B cell (primary cell): ENCODE measurements at regions not wholly inside any gene's neighbourhood (a gene's known extent, or its start where the extent isn't known, plus 50 kb on each side); places are given as distances from the start of the nearest gene placed in this dataset.

Experiments
- ATAC-seq: fragments of 200-7000 bp; cut with Tn5 transposase; one replicate; pipeline ENCODE4 v1.10.0; 2021; ENCODE audit warnings: low read depth, mild to moderate bottlenecking, moderate number of reproducible peaks, moderate library complexity
- CTCF ChIA-PET: fragments of 350-600 bp; sonication (Branson Sonifier 250); formaldehyde crosslinking; loops from one replicate; lab custom pipeline; 2021; ENCODE audit warnings: antibody characterized with exemption, inconsistent platforms; lab: Charles Lee
- POLR2A ChIA-PET: fragments of 350-600 bp; sonication (Branson Sonifier 250); formaldehyde crosslinking; loops from one replicate; lab custom pipeline; 2021; ENCODE audit warnings: antibody characterized with exemption; lab: Charles Lee
- DNase-seq: peaks from one replicate; pipeline ENCODE4 v3.0.0; 2013
- H2AFZ ChIP-seq: 2 replicates; pipeline ENCODE4 v1.6.1; 2012; ENCODE audit warnings: mild to moderate bottlenecking, low read depth, low read length; ENCODE audit not compliant: insufficient read depth, poor library complexity, severe bottlenecking
- H3K27ac ChIP-seq, 2 donors: 1 replicate in 1 of 2; 2 replicates in 1 of 2; pipeline ENCODE4 v1.5.1; 2012 to 2013; ENCODE audit warnings: low read length in 2 of 2, mild to moderate bottlenecking in 2 of 2, moderate library complexity in 1 of 2
- H3K27me3 ChIP-seq, 4 experiments: fragments of 200-600 bp in 1 of 4; sonication (generic) in 1 of 4; replicated peaks in 1 of 4; 1 replicate in 2 of 4; 2 replicates in 2 of 4; pipeline versions ENCODE4 v1.6.1 to v1.7.0; 2013 to 2016; ENCODE audit warnings: low read length in 3 of 4, mild to moderate bottlenecking in 2 of 4, mixed read lengths in 1 of 4, moderate library complexity in 1 of 4; ENCODE audit not compliant: insufficient read depth in 4 of 4, control insufficient read depth in 3 of 4; ENCODE audit errors: control extremely low read depth in 1 of 4
- H3K36me3 ChIP-seq, 2 experiments: replicated peaks in 1 of 2; 1 replicate in 1 of 2; 2 replicates in 1 of 2; pipeline versions ENCODE4 v1.6.1 to v1.7.1; 2013; ENCODE audit warnings: low read length in 1 of 2; ENCODE audit not compliant: insufficient read depth in 2 of 2, control insufficient read depth in 1 of 2; ENCODE audit errors: control extremely low read depth in 1 of 2, extremely low read depth in 1 of 2
- H3K4me1 ChIP-seq, 2 donors: fragments of 200-600 bp in 1 of 2; sonication (generic) in 1 of 2; 1 replicate in 1 of 2; 2 replicates in 1 of 2; pipeline versions ENCODE4 v1.5.1 to v1.6.1; 2013 to 2017; ENCODE audit warnings: low read length in 2 of 2; ENCODE audit not compliant: control insufficient read depth in 2 of 2, insufficient read depth in 2 of 2
- H3K4me2 ChIP-seq: replicated peaks from 2 replicates; pipeline ENCODE3; 2012; ENCODE audit warnings: mild to moderate bottlenecking, low read depth, low read length; ENCODE audit not compliant: poor library complexity, severe bottlenecking
- H3K4me3 ChIP-seq, 5 experiments: fragments of 200-600 bp in 1 of 5; sonication (generic) in 1 of 5; 1 replicate in 3 of 5; 2 replicates in 2 of 5; pipeline versions ENCODE4 v1.5.1 to v1.7.0; 2011 to 2016; ENCODE audit warnings: low read length in 4 of 5, mild to moderate bottlenecking in 4 of 5, low read depth in 2 of 5, control low read depth in 1 of 5, moderate library complexity in 1 of 5; ENCODE audit not compliant: insufficient read depth in 1 of 5; ENCODE audit errors: control extremely low read depth in 1 of 5, extremely low read depth in 1 of 5
- H3K79me2 ChIP-seq: fragments of 200-600 bp; sonication (generic); one replicate; pipeline ENCODE4 v1.6.0; 2016; ENCODE audit warnings: low read length; ENCODE audit not compliant: control insufficient read depth, insufficient read depth
- H3K9ac ChIP-seq: fragments of 200-600 bp; sonication (generic); 2 replicates; pipeline ENCODE4 v1.6.1; 2017; ENCODE audit warnings: mild to moderate bottlenecking, low read length, moderate library complexity
- H3K9me3 ChIP-seq, 3 donors: one replicate each; pipeline versions ENCODE4 v1.6.1 to v1.7.1; 2013; ENCODE audit warnings: low read length in 2 of 3; ENCODE audit not compliant: control insufficient read depth in 2 of 3, insufficient read depth in 1 of 3; ENCODE audit errors: control extremely low read depth in 1 of 3
- H4K20me1 ChIP-seq: 2 replicates; pipeline ENCODE4 v1.6.0; 2012; ENCODE audit warnings: mild to moderate bottlenecking, low read length; ENCODE audit not compliant: insufficient read depth, control insufficient read depth, poor library complexity, severe bottlenecking
- H3K27ac Mint-ChIP-seq: one replicate; pipeline ENCODE4 v1.8.0; 2021; ENCODE audit warnings: mixed read lengths
- H3K27me3 Mint-ChIP-seq: one replicate; pipeline ENCODE4 v1.8.0; 2021; ENCODE audit warnings: mixed read lengths
- H3K4me1 Mint-ChIP-seq: one replicate; pipeline ENCODE4 v1.8.0; 2021; ENCODE audit warnings: mixed read lengths
- H3K4me3 Mint-ChIP-seq: one replicate; pipeline ENCODE4 v1.8.0; 2021; ENCODE audit warnings: mixed read lengths
- H3K9me3 Mint-ChIP-seq: one replicate; pipeline ENCODE4 v1.8.0; 2022; ENCODE audit warnings: mixed read lengths; ENCODE audit not compliant: insufficient read depth
- CTCF ChIP-seq: fragments of 200-600 bp; IDR thresholded peaks from one replicate; pipeline ENCODE4 v1.8.0; 2022; ENCODE audit warnings: antibody characterized with exemption, mild to moderate bottlenecking
- EZH2 ChIP-seq: IDR thresholded peaks from 2 replicates; pipeline ENCODE4 v1.6.1; 2012; ENCODE audit warnings: borderline replicate concordance, low read depth, mild to moderate bottlenecking, moderate library complexity, low read length; ENCODE audit not compliant: insufficient read depth, poor library complexity, severe bottlenecking
- WGBS: methylation state at CpG from one replicate; pipeline ENCODE4 v1.1.5; 2013; ENCODE audit warnings: missing lambda C conversion rate; ENCODE audit not compliant: insufficient coverage; 5-methylcytosine and 5-hydroxymethylcytosine counted together
- intact Hi-C: fragments of 100-400 bp; cut with micrococcal nuclease; formaldehyde crosslinking; loops from one replicate; pipeline ENCODE4 v1.10.0; 2022

- Histone ChIP-seq H2AFZ (no peak overlapping the region), H3K4me3 (no peak overlapping the region), H3K9ac (no peak overlapping the region), H4K20me1 (no peaks in the 10 kb centered on the region), H3K4me1 (no peaks in the 10 kb centered on the region), H3K79me2 (no peaks in the 10 kb centered on the region), H3K27me3 (peaks cover 0 to 11% (median 0%) of the 10 kb centered on the region in 4 experiments), H3K27ac (no peak overlapping the region), H3K36me3 (no peaks in the 10 kb centered on the region), H3K4me2 (no peak overlapping the region), H3K9me3 (peaks cover 0 to 6% (median 0%) of the 10 kb centered on the region in 3 donors)
- TF ChIP-seq CTCF = no peak
- TF ChIP-seq EZH2 = no peak
- DNase-seq (no peak), ATAC-seq (no peak)
- peaks cover 2% of the 10 kb centered on the region for H3K4me1 Mint-ChIP-seq
- POLR2A ChIA-PET = no interaction called here
- no peak overlapping the region for H3K4me3 Mint-ChIP-seq
- peaks cover 25% of the 10 kb centered on the region for H3K27me3 Mint-ChIP-seq
- H3K27ac Mint-ChIP-seq = no peak overlapping the region
- intact Hi-C loops = no loop called here
- no peaks in the 10 kb centered on the region for H3K9me3 Mint-ChIP-seq
- 93% methylated on average over 17 of the region's 17 CpGs for WGBS
- CTCF ChIA-PET = no interaction called here
Observed at GRCh38 chr16:86961171-86961601, 356.0 kb downstream of the C16orf95 start.

GRCh38 chr16:86962259-86962658 lies 354.9 kb downstream of the C16orf95 start:
- no peak overlapping the region for H3K27ac Mint-ChIP-seq
- no peaks in the 10 kb centered on the region for H3K4me1 ChIP-seq
- no peak overlapping the region for H3K4me3 Mint-ChIP-seq
- ATAC-seq (no peak), DNase-seq (no peak)
- H3K36me3 ChIP-seq = no peaks in the 10 kb centered on the region
- ChIA-PET CTCF (no interaction called here), POLR2A (no interaction called here)
- 79% methylated on average over 7 of the region's 7 CpGs for WGBS
- H3K4me2 ChIP-seq = no peak overlapping the region
- H4K20me1 ChIP-seq = no peaks in the 10 kb centered on the region
- no peak overlapping the region for H3K27ac ChIP-seq
- H3K79me2 ChIP-seq = no peaks in the 10 kb centered on the region
- no peaks in the 10 kb centered on the region for H3K9me3 Mint-ChIP-seq
- no peak for TF ChIP-seq EZH2
- no peak for TF ChIP-seq CTCF
- peaks cover 0 to 4% (median 0%) of the 10 kb centered on the region in 3 donors for H3K9me3 ChIP-seq
- H2AFZ ChIP-seq = no peak overlapping the region
- H3K9ac ChIP-seq = no peak overlapping the region
- H3K4me1 Mint-ChIP-seq = no peaks in the 10 kb centered on the region
- no peak overlapping the region for H3K4me3 ChIP-seq
- peaks cover 0 to 5% (median 0%) of the 10 kb centered on the region in 4 experiments for H3K27me3 ChIP-seq
- H3K27me3 Mint-ChIP-seq = peaks cover 25% of the 10 kb centered on the region
- intact Hi-C loops = no loop called here
